ENCODE measurements at regions not wholly inside any gene's neighbourhood (a gene's known extent, or its start where the extent isn't known, plus 50 kb on each side); places are given as distances from the start of the nearest gene placed in this dataset.

- TF ChIP-seq CTCF (IDR thresholded peaks at IDR 0.05; ENCODE audit: low read depth, low read length, poor library complexity, severe bottlenecking), result no peak
- no peak for TF ChIP-seq EZH2phosphoT487 (IDR thresholded peaks at IDR 0.05; ENCODE audit: borderline replicate concordance, low read length)
- H3K27me3 ChIP-seq (ENCODE audit: control insufficient read depth, low read length), result no peaks in the 10 kb centered on the region
- no peaks in the 10 kb centered on the region for H3K4me1 ChIP-seq (ENCODE audit: control insufficient read depth, low read length)
- H3F3A ChIP-seq (ENCODE audit: control insufficient read depth, insufficient read depth), result no peaks in the 10 kb centered on the region
- no peaks in the 10 kb centered on the region for H3K9me3 ChIP-seq (ENCODE audit: control insufficient read depth, insufficient read depth, low read length)
- no peak overlapping the region for H3K27ac ChIP-seq (ENCODE audit: low read depth, low read length)
- no peaks in the 10 kb centered on the region for H3K79me2 ChIP-seq (ENCODE audit: control insufficient read depth, low read length)
- H3K4me2 ChIP-seq (ENCODE audit: low read length), result no peak overlapping the region
- H4K20me1 ChIP-seq (ENCODE audit: control insufficient read depth, insufficient read depth, low read depth, low read length), result no peaks in the 10 kb centered on the region
- H3K36me3 ChIP-seq (ENCODE audit: control insufficient read depth, low read length), result no peaks in the 10 kb centered on the region
- H3K9me2 ChIP-seq (replicated peaks; ENCODE audit: control insufficient read depth, low read length), result no peaks in the 10 kb centered on the region
- no peak overlapping the region for H3K4me3 ChIP-seq (ENCODE audit: low read length)
These were observed 415.8 kb downstream of the SPATA31D1 start for GRCh38 chr9:82404196-82404870.

GRCh38 chr9:82404881-82405280, 416.3 kb downstream of the SPATA31D1 start:
- no peaks in the 10 kb centered on the region for H3K36me3 ChIP-seq (ENCODE audit: control insufficient read depth, low read length)
- H3K27ac ChIP-seq (ENCODE audit: low read depth, low read length), result no peak overlapping the region
- no peaks in the 10 kb centered on the region for H4K20me1 ChIP-seq (ENCODE audit: control insufficient read depth, insufficient read depth, low read depth, low read length)
- H3K27me3 ChIP-seq (ENCODE audit: control insufficient read depth, low read length), result no peaks in the 10 kb centered on the region
- no peak overlapping the region for H3K4me3 ChIP-seq (ENCODE audit: low read length)
- H3K4me1 ChIP-seq (ENCODE audit: control insufficient read depth, low read length), result no peaks in the 10 kb centered on the region
- no peaks in the 10 kb centered on the region for H3K9me3 ChIP-seq (ENCODE audit: control insufficient read depth, insufficient read depth, low read length)
- no peaks in the 10 kb centered on the region for H3K79me2 ChIP-seq (ENCODE audit: control insufficient read depth, low read length)
- no peak for TF ChIP-seq EZH2phosphoT487 (IDR thresholded peaks at IDR 0.05; ENCODE audit: borderline replicate concordance, low read length)
- no peak for TF ChIP-seq CTCF (IDR thresholded peaks at IDR 0.05; ENCODE audit: low read depth, low read length, poor library complexity, severe bottlenecking)
- H3F3A ChIP-seq (ENCODE audit: control insufficient read depth, insufficient read depth), result no peaks in the 10 kb centered on the region
- no peak overlapping the region for H3K4me2 ChIP-seq (ENCODE audit: low read length)
- H3K9me2 ChIP-seq (replicated peaks; ENCODE audit: control insufficient read depth, low read length), result no peaks in the 10 kb centered on the region

GRCh38 chr9:82406456-82407085, 418.0 kb downstream of the SPATA31D1 start:
- no peaks in the 10 kb centered on the region for H3K79me2 ChIP-seq (ENCODE audit: control insufficient read depth, low read length)
- no peak overlapping the region for H3K4me2 ChIP-seq (ENCODE audit: low read length)
- no peak overlapping the region for H3K4me3 ChIP-seq (ENCODE audit: low read length)
- no peaks in the 10 kb centered on the region for H3K36me3 ChIP-seq (ENCODE audit: control insufficient read depth, low read length)
- no peaks in the 10 kb centered on the region for H3K4me1 ChIP-seq (ENCODE audit: control insufficient read depth, low read length)
- TF ChIP-seq EZH2phosphoT487 (IDR thresholded peaks at IDR 0.05; ENCODE audit: borderline replicate concordance, low read length), result no peak
- TF ChIP-seq CTCF (IDR thresholded peaks at IDR 0.05; ENCODE audit: low read depth, low read length, poor library complexity, severe bottlenecking), result no peak
- H3K9me2 ChIP-seq (replicated peaks; ENCODE audit: control insufficient read depth, low read length), result no peaks in the 10 kb centered on the region
- no peaks in the 10 kb centered on the region for H4K20me1 ChIP-seq (ENCODE audit: control insufficient read depth, insufficient read depth, low read depth, low read length)
- no peaks in the 10 kb centered on the region for H3F3A ChIP-seq (ENCODE audit: control insufficient read depth, insufficient read depth)
- H3K9me3 ChIP-seq (ENCODE audit: control insufficient read depth, insufficient read depth, low read length), result no peaks in the 10 kb centered on the region
- no peak overlapping the region for H3K27ac ChIP-seq (ENCODE audit: low read depth, low read length)
- no peaks in the 10 kb centered on the region for H3K27me3 ChIP-seq (ENCODE audit: control insufficient read depth, low read length)

Measured in DOHH2 (cell line).